HL-60 (cell line): ENCODE measurements at regions not wholly inside any gene's neighbourhood (a gene's known extent, or its start where the extent isn't known, plus 50 kb on each side); places are given as distances from the start of the nearest gene placed in this dataset.

Experiments
- GABPA ChIP-seq: IDR thresholded peaks from 2 replicates; pipeline ENCODE4 v1.6.1; 2012; ENCODE audit warnings: low read depth
- REST ChIP-seq: IDR thresholded peaks from 2 replicates; pipeline ENCODE4 v1.6.1; 2012; ENCODE audit warnings: low read depth; ENCODE audit not compliant: insufficient replicate concordance

GRCh38 chr7:67564959-67565358, 568.3 kb downstream of the TYW1 start:
- TF ChIP-seq REST (no peak), GABPA (no peak)
